ENCODE measurements at regions not wholly inside any gene's neighbourhood (a gene's known extent, or its start where the extent isn't known, plus 50 kb on each side); places are given as distances from the start of the nearest gene placed in this dataset.

DNA sequence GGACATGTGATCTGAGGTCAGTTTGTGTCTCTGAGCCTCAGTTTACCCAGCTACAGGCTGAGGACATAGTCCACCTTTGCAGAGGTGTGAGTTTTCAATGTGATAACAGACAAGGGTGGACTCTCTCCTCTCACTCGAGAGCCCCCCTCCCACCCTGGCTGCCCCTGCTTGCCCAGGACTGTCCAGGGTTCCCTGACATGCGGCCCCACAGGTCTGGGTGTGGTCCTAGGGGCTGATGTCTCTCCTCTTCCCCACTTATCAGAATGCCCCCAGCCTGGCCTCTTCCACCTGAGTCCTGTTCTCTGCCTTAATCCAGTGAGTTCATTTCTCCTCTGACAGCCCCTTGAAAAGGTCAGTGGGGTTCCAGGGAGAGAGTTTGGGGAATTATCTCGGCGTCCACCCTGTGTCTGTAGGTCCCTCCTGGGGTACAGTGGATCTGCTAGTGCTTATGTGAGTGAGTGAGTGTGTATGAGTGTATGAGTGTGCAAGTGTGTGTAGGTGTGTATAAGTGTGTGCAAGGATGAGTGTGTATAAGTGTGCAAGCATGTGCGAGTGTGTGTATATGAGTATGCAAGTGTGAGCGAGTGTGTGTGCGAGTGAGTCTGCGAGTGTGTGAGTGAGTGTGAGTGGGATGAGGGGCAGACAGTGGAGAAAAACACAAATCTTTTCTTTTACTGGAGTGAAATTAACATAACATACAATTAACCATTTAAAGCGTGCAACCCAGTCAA lies 175.0 kb downstream of the IRF8 start:
- TF ChIP-seq, protein P1, sequence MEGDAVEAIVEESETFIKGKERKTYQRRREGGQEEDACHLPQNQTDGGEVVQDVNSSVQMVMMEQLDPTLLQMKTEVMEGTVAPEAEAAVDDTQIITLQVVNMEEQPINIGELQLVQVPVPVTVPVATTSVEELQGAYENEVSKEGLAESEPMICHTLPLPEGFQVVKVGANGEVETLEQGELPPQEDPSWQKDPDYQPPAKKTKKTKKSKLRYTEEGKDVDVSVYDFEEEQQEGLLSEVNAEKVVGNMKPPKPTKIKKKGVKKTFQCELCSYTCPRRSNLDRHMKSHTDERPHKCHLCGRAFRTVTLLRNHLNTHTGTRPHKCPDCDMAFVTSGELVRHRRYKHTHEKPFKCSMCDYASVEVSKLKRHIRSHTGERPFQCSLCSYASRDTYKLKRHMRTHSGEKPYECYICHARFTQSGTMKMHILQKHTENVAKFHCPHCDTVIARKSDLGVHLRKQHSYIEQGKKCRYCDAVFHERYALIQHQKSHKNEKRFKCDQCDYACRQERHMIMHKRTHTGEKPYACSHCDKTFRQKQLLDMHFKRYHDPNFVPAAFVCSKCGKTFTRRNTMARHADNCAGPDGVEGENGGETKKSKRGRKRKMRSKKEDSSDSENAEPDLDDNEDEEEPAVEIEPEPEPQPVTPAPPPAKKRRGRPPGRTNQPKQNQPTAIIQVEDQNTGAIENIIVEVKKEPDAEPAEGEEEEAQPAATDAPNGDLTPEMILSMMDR (conservative IDR thresholded peaks at IDR 0.05), result no peak
- TF ChIP-seq ZFX (IDR thresholded peaks at IDR 0.05), result no peak

Measured in C4-2B (cell line).